ENCODE measurements at regions not wholly inside any gene's neighbourhood (a gene's known extent, or its start where the extent isn't known, plus 50 kb on each side); places are given as distances from the start of the nearest gene placed in this dataset.
A peak's percentile ranks its signal among the peaks of the same experiment; 100 is the strongest.

GRCh38 chr12:62103748-62104147, 156.5 kb upstream of the USP15 start:
- Mint-ChIP-seq H3K4me1 (no peaks in the 10 kb centered on the region), H3K4me3 (no peak overlapping the region), H3K9me3 (no peaks in the 10 kb centered on the region), H3K27me3 (ENCODE audit: low read depth) (no peaks in the 10 kb centered on the region), H3K36me3 (ENCODE audit: low read depth) (no peaks in the 10 kb centered on the region), H3K27ac (no peak overlapping the region)
- no peak for TF ChIP-seq CTCF (IDR thresholded peaks at IDR 0.05; ENCODE audit: unreplicated experiment in 3 of 3)

GRCh38 chr12:62106547-62107185, 153.5 kb upstream of the USP15 start:
- peak overlapping the region in 2 of 3 experiments; percentile 13 to 26 for H3K4me3 Mint-ChIP-seq
- peak overlapping the region in 2 of 3 experiments; percentile 1 to 72 for H3K27ac Mint-ChIP-seq
- H3K27me3 Mint-ChIP-seq (ENCODE audit: low read depth), result no peaks in the 10 kb centered on the region
- no peaks in the 10 kb centered on the region for H3K4me1 Mint-ChIP-seq
- no peaks in the 10 kb centered on the region for H3K36me3 Mint-ChIP-seq (ENCODE audit: low read depth)
- no peak for TF ChIP-seq CTCF (IDR thresholded peaks at IDR 0.05; ENCODE audit: unreplicated experiment in 3 of 3)
- H3K9me3 Mint-ChIP-seq, result peaks cover 11% of the 10 kb centered on the region

- Mint-ChIP-seq H3K27ac (no peak overlapping the region), H3K27me3 (ENCODE audit: low read depth) (no peaks in the 10 kb centered on the region), H3K4me1 (no peaks in the 10 kb centered on the region), H3K4me3 (no peak overlapping the region), H3K36me3 (ENCODE audit: low read depth) (no peaks in the 10 kb centered on the region), H3K9me3 (peaks cover 11% of the 10 kb centered on the region)
- no peak for TF ChIP-seq CTCF (IDR thresholded peaks at IDR 0.05; ENCODE audit: unreplicated experiment in 3 of 3)
Measured at GRCh38 chr12:62113366-62114011, 146.7 kb upstream of the USP15 start.

GRCh38 chr12:62116986-62117385, 143.2 kb upstream of the USP15 start:
- no peak for TF ChIP-seq CTCF (IDR thresholded peaks at IDR 0.05; ENCODE audit: unreplicated experiment in 3 of 3)
- Mint-ChIP-seq H3K4me1 (no peaks in the 10 kb centered on the region), H3K4me3 (no peak overlapping the region), H3K36me3 (ENCODE audit: low read depth) (no peaks in the 10 kb centered on the region), H3K27me3 (ENCODE audit: low read depth) (no peaks in the 10 kb centered on the region), H3K27ac (no peak overlapping the region), H3K9me3 (no peaks in the 10 kb centered on the region)

- Mint-ChIP-seq H3K4me1 (no peaks in the 10 kb centered on the region), H3K27ac (no peak overlapping the region), H3K36me3 (ENCODE audit: low read depth) (no peaks in the 10 kb centered on the region), H3K27me3 (ENCODE audit: low read depth) (no peaks in the 10 kb centered on the region), H3K4me3 (no peak overlapping the region), H3K9me3 (no peaks in the 10 kb centered on the region)
- TF ChIP-seq CTCF (IDR thresholded peaks at IDR 0.05; ENCODE audit: unreplicated experiment in 3 of 3), result peak; percentile 57 to 64 (median 64)
Measured at GRCh38 chr12:62123721-62124203, 136.4 kb upstream of the USP15 start.

GRCh38 chr12:62127516-62127915, 132.7 kb upstream of the USP15 start:
- TF ChIP-seq CTCF (IDR thresholded peaks at IDR 0.05; ENCODE audit: unreplicated experiment in 3 of 3), result no peak

More at GRCh38 chr12:62127516-62127915, 132.7 kb upstream of the USP15 start:
- Mint-ChIP-seq H3K4me1 (no peaks in the 10 kb centered on the region), H3K4me3 (no peak overlapping the region), H3K27me3 (ENCODE audit: low read depth) (no peaks in the 10 kb centered on the region), H3K27ac (no peak overlapping the region), H3K36me3 (ENCODE audit: low read depth) (no peaks in the 10 kb centered on the region), H3K9me3 (no peaks in the 10 kb centered on the region)

Measured in nephron (organoid).